ENCODE measurements at regions not wholly inside any gene's neighbourhood (a gene's known extent, or its start where the extent isn't known, plus 50 kb on each side); places are given as distances from the start of the nearest gene placed in this dataset.

- no peak for TF ChIP-seq CTCF (IDR thresholded peaks at IDR 0.05; ENCODE audit: low read depth, low read length)
- TF ChIP-seq EZH2phosphoT487 (IDR thresholded peaks at IDR 0.05; ENCODE audit: low read depth) = no peak
Observed at GRCh38 chr5:92917044-92917443, 664.0 kb downstream of the NR2F1-AS1 start.

Data from OCI-LY3 (cell line).